ENCODE measurements at regions not wholly inside any gene's neighbourhood (a gene's known extent, or its start where the extent isn't known, plus 50 kb on each side); places are given as distances from the start of the nearest gene placed in this dataset.

DNA sequence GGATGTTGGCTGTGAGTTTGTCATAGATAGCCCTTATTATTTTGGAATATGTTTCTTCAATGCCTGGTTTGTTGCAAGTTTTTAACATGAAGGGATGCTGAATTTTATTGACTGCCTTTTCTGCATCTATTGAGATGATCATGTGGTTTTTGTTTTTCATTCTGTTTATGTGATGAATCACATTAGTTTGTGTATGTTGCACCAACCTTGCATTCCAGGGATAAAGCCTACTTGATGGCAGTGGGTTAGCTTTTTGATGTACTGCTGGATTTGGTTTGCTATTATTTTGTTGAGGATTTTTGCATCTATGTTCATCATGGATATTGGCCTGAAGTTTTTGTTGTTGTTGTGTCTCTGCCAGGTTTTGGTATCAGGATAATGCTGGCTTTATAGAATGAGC is 225.6 kb downstream of the PCSK1 start:
- Histone ChIP-seq H3K9ac (ENCODE audit: low read length) (no peak overlapping the region), H4K20me1 (ENCODE audit: insufficient read depth, low read length) (no peaks in the 10 kb centered on the region), H3K27ac (ENCODE audit: low read depth, low read length, poor library complexity, severe bottlenecking) (no peak overlapping the region), H3K36me3 (ENCODE audit: insufficient read depth, low read length) (no peaks in the 10 kb centered on the region), H3K4me1 (ENCODE audit: insufficient read depth, low read length, severe bottlenecking) (no peaks in the 10 kb centered on the region), H3K79me2 (ENCODE audit: insufficient read depth, low read length) (no peaks in the 10 kb centered on the region), H3K9me2 (ENCODE audit: low read depth, low read length) (no peaks in the 10 kb centered on the region), H3K9me3 (ENCODE audit: low read length) (no peaks in the 10 kb centered on the region), H3F3A (ENCODE audit: insufficient read depth, low read length) (no peaks in the 10 kb centered on the region), H2AFZ (ENCODE audit: low read length) (no peak overlapping the region), H3K4me3 (ENCODE audit: low read depth, low read length, poor library complexity, severe bottlenecking) (no peak overlapping the region), H3K4me2 (ENCODE audit: low read length) (no peak overlapping the region), H3K27me3 (ENCODE audit: insufficient read depth, low read length) (no peaks in the 10 kb centered on the region)
- TF ChIP-seq, protein P1, sequence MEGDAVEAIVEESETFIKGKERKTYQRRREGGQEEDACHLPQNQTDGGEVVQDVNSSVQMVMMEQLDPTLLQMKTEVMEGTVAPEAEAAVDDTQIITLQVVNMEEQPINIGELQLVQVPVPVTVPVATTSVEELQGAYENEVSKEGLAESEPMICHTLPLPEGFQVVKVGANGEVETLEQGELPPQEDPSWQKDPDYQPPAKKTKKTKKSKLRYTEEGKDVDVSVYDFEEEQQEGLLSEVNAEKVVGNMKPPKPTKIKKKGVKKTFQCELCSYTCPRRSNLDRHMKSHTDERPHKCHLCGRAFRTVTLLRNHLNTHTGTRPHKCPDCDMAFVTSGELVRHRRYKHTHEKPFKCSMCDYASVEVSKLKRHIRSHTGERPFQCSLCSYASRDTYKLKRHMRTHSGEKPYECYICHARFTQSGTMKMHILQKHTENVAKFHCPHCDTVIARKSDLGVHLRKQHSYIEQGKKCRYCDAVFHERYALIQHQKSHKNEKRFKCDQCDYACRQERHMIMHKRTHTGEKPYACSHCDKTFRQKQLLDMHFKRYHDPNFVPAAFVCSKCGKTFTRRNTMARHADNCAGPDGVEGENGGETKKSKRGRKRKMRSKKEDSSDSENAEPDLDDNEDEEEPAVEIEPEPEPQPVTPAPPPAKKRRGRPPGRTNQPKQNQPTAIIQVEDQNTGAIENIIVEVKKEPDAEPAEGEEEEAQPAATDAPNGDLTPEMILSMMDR (IDR thresholded peaks at IDR 0.05; ENCODE audit: low read length) = no peak
- TF ChIP-seq EZH2 (IDR thresholded peaks at IDR 0.05; ENCODE audit: borderline replicate concordance, low read length) = no peak

DNA sequence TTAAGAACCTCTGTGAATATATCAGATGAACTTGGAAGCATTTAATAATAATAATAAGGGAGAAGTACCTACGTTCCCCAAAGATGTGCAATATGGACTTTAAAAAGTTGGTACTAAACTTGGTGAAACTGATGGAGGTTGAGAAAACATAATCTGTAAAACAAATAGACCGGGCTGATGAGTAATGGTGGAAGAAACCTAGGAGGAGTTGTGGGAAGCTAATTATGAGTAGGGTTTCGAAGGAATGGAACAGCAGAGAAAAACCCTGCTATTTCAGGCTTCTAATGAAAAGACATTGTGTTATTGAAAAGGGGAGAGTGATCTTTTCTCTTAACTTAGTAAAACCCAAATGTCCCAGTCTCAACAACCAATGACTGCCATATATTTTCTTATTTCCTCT is 229.3 kb downstream of the PCSK1 start:
- Histone ChIP-seq H3K36me3 (ENCODE audit: insufficient read depth, low read length) (no peaks in the 10 kb centered on the region), H3K79me2 (ENCODE audit: insufficient read depth, low read length) (no peaks in the 10 kb centered on the region), H3K9ac (ENCODE audit: low read length) (no peak overlapping the region), H3K4me3 (ENCODE audit: low read depth, low read length, poor library complexity, severe bottlenecking) (no peak overlapping the region), H2AFZ (ENCODE audit: low read length) (no peak overlapping the region), H3F3A (ENCODE audit: insufficient read depth, low read length) (no peaks in the 10 kb centered on the region), H3K9me3 (ENCODE audit: low read length) (no peaks in the 10 kb centered on the region), H4K20me1 (ENCODE audit: insufficient read depth, low read length) (no peaks in the 10 kb centered on the region), H3K4me2 (ENCODE audit: low read length) (no peak overlapping the region), H3K27me3 (ENCODE audit: insufficient read depth, low read length) (no peaks in the 10 kb centered on the region), H3K4me1 (ENCODE audit: insufficient read depth, low read length, severe bottlenecking) (no peaks in the 10 kb centered on the region), H3K27ac (ENCODE audit: low read depth, low read length, poor library complexity, severe bottlenecking) (no peak overlapping the region), H3K9me2 (ENCODE audit: low read depth, low read length) (no peaks in the 10 kb centered on the region)
- TF ChIP-seq EZH2 (IDR thresholded peaks at IDR 0.05; ENCODE audit: borderline replicate concordance, low read length) = no peak
- TF ChIP-seq, protein P1 (IDR thresholded peaks at IDR 0.05; ENCODE audit: low read length) = no peak

DNA sequence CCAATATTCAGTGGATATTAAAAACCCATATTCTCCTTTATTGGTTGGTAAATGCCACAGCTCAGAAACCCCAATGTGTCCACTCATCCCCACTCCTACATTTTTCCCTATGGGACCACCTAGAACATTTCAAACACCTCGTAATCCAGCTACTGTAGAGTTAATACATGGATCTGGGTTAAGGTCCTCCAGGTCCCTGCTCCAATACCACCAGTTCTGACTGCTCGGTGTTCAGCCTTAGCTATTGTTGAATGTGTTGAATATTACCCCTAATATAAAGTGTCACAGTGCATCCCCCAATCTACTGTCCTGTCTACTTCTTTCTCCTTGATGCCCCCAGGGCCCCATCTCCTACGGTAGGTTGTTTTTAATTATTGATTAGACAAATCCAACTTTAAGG is 231.5 kb downstream of the PCSK1 start:
- no peaks in the 10 kb centered on the region for H3K9me2 ChIP-seq (ENCODE audit: low read depth, low read length)
- TF ChIP-seq, protein P1 (IDR thresholded peaks at IDR 0.05; ENCODE audit: low read length) = no peak
- TF ChIP-seq EZH2 (IDR thresholded peaks at IDR 0.05; ENCODE audit: borderline replicate concordance, low read length) = no peak
- H3K9ac ChIP-seq (ENCODE audit: low read length) = no peak overlapping the region

More for the DNA sequence above, 231.5 kb downstream of the PCSK1 start:
- H3K9me3 ChIP-seq (ENCODE audit: low read length) = no peaks in the 10 kb centered on the region
- no peak overlapping the region for H3K27ac ChIP-seq (ENCODE audit: low read depth, low read length, poor library complexity, severe bottlenecking)
- no peak overlapping the region for H3K4me3 ChIP-seq (ENCODE audit: low read depth, low read length, poor library complexity, severe bottlenecking)
- H3K79me2 ChIP-seq (ENCODE audit: insufficient read depth, low read length) = no peaks in the 10 kb centered on the region
- H3K27me3 ChIP-seq (ENCODE audit: insufficient read depth, low read length) = no peaks in the 10 kb centered on the region
- no peak overlapping the region for H2AFZ ChIP-seq (ENCODE audit: low read length)
- H4K20me1 ChIP-seq (ENCODE audit: insufficient read depth, low read length) = no peaks in the 10 kb centered on the region
- H3F3A ChIP-seq (ENCODE audit: insufficient read depth, low read length) = no peaks in the 10 kb centered on the region
- H3K36me3 ChIP-seq (ENCODE audit: insufficient read depth, low read length) = no peaks in the 10 kb centered on the region
- no peaks in the 10 kb centered on the region for H3K4me1 ChIP-seq (ENCODE audit: insufficient read depth, low read length, severe bottlenecking)
- H3K4me2 ChIP-seq (ENCODE audit: low read length) = no peak overlapping the region
